ENCODE measurements at regions not wholly inside any gene's neighbourhood (a gene's known extent, or its start where the extent isn't known, plus 50 kb on each side); places are given as distances from the start of the nearest gene placed in this dataset.

DNA sequence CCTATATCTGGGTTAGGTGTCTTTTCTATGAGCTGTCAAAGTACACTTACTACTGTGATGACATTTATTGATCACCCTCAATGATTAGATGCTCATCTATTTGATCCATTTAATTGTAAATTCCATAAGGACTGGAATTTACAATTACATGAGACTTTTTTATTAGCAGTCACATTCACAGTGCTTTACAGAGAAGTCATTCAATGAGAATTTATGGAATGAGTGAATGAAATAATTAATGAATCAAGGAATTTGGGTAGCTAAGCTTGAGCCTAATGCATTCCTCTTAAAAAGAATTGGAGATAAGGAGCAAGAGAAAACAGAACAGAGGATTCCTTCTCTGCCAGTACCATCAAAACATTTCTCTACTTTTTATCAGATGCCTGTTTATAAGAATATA is 1437.5 kb upstream of the CDH8 start:
- Mint-ChIP-seq H3K4me1 (no peaks in the 10 kb centered on the region), H3K27me3 (no peaks in the 10 kb centered on the region), H3K36me3 (ENCODE audit: low read depth) (no peaks in the 10 kb centered on the region), H3K27ac (no peak overlapping the region), H3K9me3 (ENCODE audit: low read depth) (peaks cover 16% of the 10 kb centered on the region), H3K4me3 (no peak overlapping the region)
- ChIA-PET POLR2A (no interaction called here), CTCF (no interaction called here)
- ATAC-seq (no peak), DNase-seq (no peak)
- intact Hi-C loops (cut with DNase I, micrococcal nuclease): no loop called here

DNA sequence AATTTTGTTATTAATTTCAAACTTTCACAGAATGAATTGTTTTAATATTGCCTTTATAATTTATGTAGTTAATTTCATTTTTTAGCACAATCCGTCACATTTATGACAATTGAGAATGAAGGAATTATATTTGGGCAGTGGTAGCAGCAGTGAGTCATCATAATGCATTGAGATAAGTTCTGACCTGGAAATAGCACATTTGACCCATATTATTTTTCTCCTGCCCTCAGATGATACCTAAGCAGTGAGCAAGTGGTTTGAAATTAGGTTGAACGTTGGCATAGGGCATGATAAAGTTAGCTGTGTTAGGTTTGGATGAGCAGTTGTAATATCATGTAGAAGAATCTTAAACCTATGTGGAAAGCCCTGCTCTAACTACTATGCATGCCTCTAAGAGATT is 1431.3 kb upstream of the CDH8 start:
- no peaks in the 10 kb centered on the region for H3K4me1 Mint-ChIP-seq
- H3K36me3 Mint-ChIP-seq (ENCODE audit: low read depth): no peaks in the 10 kb centered on the region
- POLR2A ChIA-PET: no interaction called here
- H3K4me3 Mint-ChIP-seq: no peak overlapping the region
- intact Hi-C loops (cut with DNase I, micrococcal nuclease): no loop called here
- CTCF ChIA-PET: no interaction called here
- H3K27ac Mint-ChIP-seq: no peak overlapping the region
- H3K9me3 Mint-ChIP-seq (ENCODE audit: low read depth): peaks cover 26% of the 10 kb centered on the region
- H3K27me3 Mint-ChIP-seq: no peaks in the 10 kb centered on the region
- DNase-seq: no peak
- ATAC-seq: no peak

DNA sequence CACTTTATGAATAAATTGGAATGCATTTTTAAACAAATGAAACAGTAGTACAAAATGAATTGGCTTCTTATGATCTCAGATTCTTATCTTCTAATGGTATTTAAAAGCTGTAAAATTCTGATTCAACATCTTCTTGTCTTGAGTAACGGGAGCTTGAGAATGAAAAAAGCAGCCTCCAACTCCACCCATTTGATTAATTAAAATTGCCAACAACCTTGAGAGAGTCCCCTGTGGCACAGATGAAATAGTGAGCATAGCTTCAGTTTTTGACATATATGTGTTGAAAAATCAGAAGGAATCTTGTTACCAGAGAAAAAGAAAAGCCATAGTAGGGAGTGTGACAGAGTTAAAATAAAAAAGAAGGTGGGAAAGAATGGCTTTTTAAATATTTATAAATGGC is 1426.1 kb upstream of the CDH8 start:
- Mint-ChIP-seq H3K36me3 (ENCODE audit: low read depth) (no peaks in the 10 kb centered on the region), H3K4me1 (no peaks in the 10 kb centered on the region), H3K27me3 (no peaks in the 10 kb centered on the region), H3K9me3 (ENCODE audit: low read depth) (peaks cover 25% of the 10 kb centered on the region), H3K4me3 (no peak overlapping the region), H3K27ac (no peak overlapping the region)
- intact Hi-C loops (cut with DNase I, micrococcal nuclease): no loop called here
- no peak for DNase-seq
- no peak for ATAC-seq
- CTCF ChIA-PET: interaction anchor here (0.7 kb wide), 1 partner anchor 65 kb away, joined by 3 read pairs; no protein-coding TSS in a partner anchor
- POLR2A ChIA-PET: no interaction called here

DNA sequence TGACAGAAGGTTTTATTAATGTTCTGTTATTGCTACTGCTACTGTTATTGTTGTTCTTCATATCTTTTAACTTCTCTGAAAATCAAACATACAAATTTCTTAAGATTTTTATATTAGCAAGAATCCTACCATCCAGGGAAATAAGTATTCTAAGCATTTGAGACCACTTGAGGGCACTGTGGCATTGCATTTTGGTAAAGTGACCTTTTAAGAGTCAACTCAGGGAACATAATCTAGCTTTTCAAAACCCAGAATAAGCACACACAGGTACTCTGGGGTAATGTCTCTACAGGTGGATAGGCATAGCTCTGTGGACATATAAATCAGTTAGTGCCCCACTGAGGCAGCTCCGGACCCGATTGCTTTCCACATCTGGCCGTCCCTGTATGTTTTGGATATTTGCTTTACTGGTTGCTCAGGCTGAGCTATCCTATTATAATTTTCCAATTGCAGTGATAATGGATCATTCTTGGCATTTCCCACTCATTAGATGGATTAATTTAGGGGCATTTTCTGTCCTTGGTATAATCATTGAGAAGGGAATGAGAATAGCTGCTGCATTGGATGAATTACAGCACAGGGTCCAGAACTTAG is 1425.1 kb upstream of the CDH8 start:
- peaks cover 24% of the 10 kb centered on the region for H3K9me3 Mint-ChIP-seq (ENCODE audit: low read depth)
- DNase-seq: no peak
- ChIA-PET POLR2A (interaction anchor here (0.6 kb wide), 1 partner anchor 180 kb away, joined by 9 read pairs; no protein-coding TSS in a partner anchor), CTCF (interaction anchor here (0.5 kb wide), 1 partner anchor 668 kb away, joined by 3 read pairs; no protein-coding TSS in a partner anchor)
- ATAC-seq: no peak
- no peak overlapping the region for H3K27ac Mint-ChIP-seq
- no peak overlapping the region for H3K4me3 Mint-ChIP-seq
- H3K27me3 Mint-ChIP-seq: no peaks in the 10 kb centered on the region
- intact Hi-C loops (cut with DNase I, micrococcal nuclease): no loop called here
- no peaks in the 10 kb centered on the region for H3K4me1 Mint-ChIP-seq
- no peaks in the 10 kb centered on the region for H3K36me3 Mint-ChIP-seq (ENCODE audit: low read depth)

GRCh38 chr16:63458846-63459245 is 1422.6 kb upstream of the CDH8 start:
- no peak for ATAC-seq
- intact Hi-C loops (cut with DNase I, micrococcal nuclease): no loop called here

GRCh38 chr16:63457869-63458268 is 1421.6 kb upstream of the CDH8 start:
- intact Hi-C loops (cut with DNase I, micrococcal nuclease): no loop called here
- no peak overlapping the region for H3K4me3 Mint-ChIP-seq
- POLR2A ChIA-PET: no interaction called here

More at GRCh38 chr16:63458846-63459245, 1422.6 kb upstream of the CDH8 start:
- DNase-seq: no peak
- no peaks in the 10 kb centered on the region for H3K4me1 Mint-ChIP-seq
- ChIA-PET POLR2A (no interaction called here), CTCF (no interaction called here)
- no peak overlapping the region for H3K27ac Mint-ChIP-seq
- H3K4me3 Mint-ChIP-seq: no peak overlapping the region
- no peaks in the 10 kb centered on the region for H3K27me3 Mint-ChIP-seq
- no peaks in the 10 kb centered on the region for H3K36me3 Mint-ChIP-seq (ENCODE audit: low read depth)
- peaks cover 12% of the 10 kb centered on the region for H3K9me3 Mint-ChIP-seq (ENCODE audit: low read depth)

DNA sequence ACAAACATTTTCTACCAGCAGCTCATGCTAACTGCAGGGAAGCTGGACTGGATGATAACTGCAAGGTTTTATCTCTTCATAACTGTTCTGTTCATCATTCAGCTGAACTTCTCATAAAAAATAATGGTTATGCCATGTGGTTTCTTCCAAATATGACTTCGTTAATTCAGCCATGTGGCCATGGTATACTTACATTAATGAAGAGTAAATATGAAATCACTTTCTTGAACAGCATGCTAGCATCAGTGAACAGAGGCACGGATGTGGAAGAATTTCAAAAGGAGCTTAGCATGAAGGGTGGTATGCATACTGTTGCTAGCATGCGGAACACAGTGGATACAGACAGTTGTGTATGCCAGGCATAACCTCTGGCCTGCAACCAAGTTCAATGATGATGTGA is 1417.0 kb upstream of the CDH8 start:
- no peaks in the 10 kb centered on the region for H3K4me1 Mint-ChIP-seq
- no peak overlapping the region for H3K4me3 Mint-ChIP-seq

More at GRCh38 chr16:63457869-63458268, 1421.6 kb upstream of the CDH8 start:
- Mint-ChIP-seq H3K27ac (no peak overlapping the region), H3K4me1 (no peaks in the 10 kb centered on the region), H3K9me3 (ENCODE audit: low read depth) (peaks cover 17% of the 10 kb centered on the region), H3K36me3 (ENCODE audit: low read depth) (no peaks in the 10 kb centered on the region), H3K27me3 (no peaks in the 10 kb centered on the region)
- DNase-seq (no peak), ATAC-seq (no peak)
- CTCF ChIA-PET: no interaction called here

GRCh38 chr16:63447121-63447520 is 1410.9 kb upstream of the CDH8 start:
- H3K9me3 Mint-ChIP-seq (ENCODE audit: low read depth): peaks cover 9% of the 10 kb centered on the region
- POLR2A ChIA-PET: no interaction called here
- intact Hi-C loops (cut with DNase I, micrococcal nuclease): no loop called here
- DNase-seq (no peak), ATAC-seq (no peak)
- H3K4me3 Mint-ChIP-seq: no peak overlapping the region
- no peaks in the 10 kb centered on the region for H3K36me3 Mint-ChIP-seq (ENCODE audit: low read depth)
- H3K27ac Mint-ChIP-seq: no peak overlapping the region
- no peaks in the 10 kb centered on the region for H3K27me3 Mint-ChIP-seq
- no peaks in the 10 kb centered on the region for H3K4me1 Mint-ChIP-seq
- CTCF ChIA-PET: no interaction called here

More for the DNA sequence above, 1417.0 kb upstream of the CDH8 start:
- Mint-ChIP-seq H3K36me3 (ENCODE audit: low read depth) (no peaks in the 10 kb centered on the region), H3K27ac (no peak overlapping the region), H3K9me3 (ENCODE audit: low read depth) (peaks cover 16% of the 10 kb centered on the region), H3K27me3 (no peaks in the 10 kb centered on the region)
- no peak for DNase-seq
- intact Hi-C loops (cut with DNase I, micrococcal nuclease): no loop called here
- ChIA-PET CTCF (no interaction called here), POLR2A (no interaction called here)
- ATAC-seq: no peak

DNA sequence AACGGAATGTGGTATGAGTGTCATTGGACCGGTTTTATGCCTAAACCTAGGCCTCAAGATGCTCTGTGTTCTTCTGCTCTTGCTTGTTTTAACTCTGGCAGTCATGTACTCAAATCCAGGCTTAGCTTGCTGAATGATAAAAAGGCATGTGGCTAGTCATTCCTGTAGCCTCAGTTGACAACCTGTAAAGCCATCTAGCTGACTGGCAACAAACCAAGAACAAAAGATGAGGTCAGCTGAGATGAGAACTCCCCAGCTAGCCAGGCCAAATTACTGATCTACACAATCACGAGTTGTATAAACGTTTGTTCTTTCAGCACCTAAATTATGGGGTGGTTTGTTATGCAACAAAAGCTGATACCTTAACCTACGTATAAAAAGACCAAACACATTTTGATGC is 1406.0 kb upstream of the CDH8 start:
- CTCF ChIA-PET: no interaction called here
- no peaks in the 10 kb centered on the region for H3K36me3 Mint-ChIP-seq (ENCODE audit: low read depth)
- H3K4me3 Mint-ChIP-seq: no peak overlapping the region
- POLR2A ChIA-PET: no interaction called here
- intact Hi-C loops (cut with DNase I, micrococcal nuclease): no loop called here
- no peak overlapping the region for H3K27ac Mint-ChIP-seq
- H3K4me1 Mint-ChIP-seq: no peaks in the 10 kb centered on the region
- H3K9me3 Mint-ChIP-seq (ENCODE audit: low read depth): peaks cover 16% of the 10 kb centered on the region
- no peak for DNase-seq
- H3K27me3 Mint-ChIP-seq: no peaks in the 10 kb centered on the region
- no peak for ATAC-seq

DNA sequence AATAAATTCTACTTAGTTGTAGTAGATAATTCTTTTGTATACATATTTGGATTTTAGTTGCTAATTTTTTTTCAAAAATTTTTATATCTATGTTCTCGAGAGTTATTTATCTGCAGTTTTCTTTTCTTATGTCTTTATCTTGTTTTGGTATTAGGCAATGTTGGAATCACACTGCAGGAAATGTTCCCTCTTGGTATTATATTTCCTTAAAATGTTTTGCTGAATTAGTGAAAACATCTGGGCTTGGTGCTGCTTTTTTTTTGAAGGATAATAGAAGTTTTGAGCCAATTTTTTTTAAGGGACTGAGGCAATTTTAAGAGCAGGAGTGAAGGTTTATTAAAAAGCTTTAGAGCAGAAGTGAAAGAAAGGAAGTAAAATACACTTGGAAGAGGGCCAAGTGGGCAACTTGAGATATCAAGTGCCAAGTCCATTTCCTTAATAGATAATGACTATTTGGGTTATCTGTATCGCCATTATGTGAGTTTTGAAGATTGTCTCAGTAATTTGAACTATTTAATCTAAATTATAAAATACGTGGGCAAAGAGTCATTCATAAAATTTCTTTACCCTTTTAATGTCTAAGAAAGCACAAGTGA is 1390.1 kb upstream of the CDH8 start:
- Mint-ChIP-seq H3K27me3 (no peaks in the 10 kb centered on the region), H3K27ac (no peak overlapping the region), H3K4me1 (no peaks in the 10 kb centered on the region), H3K9me3 (ENCODE audit: low read depth) (peaks cover 16% of the 10 kb centered on the region), H3K36me3 (ENCODE audit: low read depth) (no peaks in the 10 kb centered on the region), H3K4me3 (no peak overlapping the region)
- DNase-seq (no peak), ATAC-seq (no peak)
- intact Hi-C loops (cut with DNase I, micrococcal nuclease): no loop called here
- ChIA-PET CTCF (no interaction called here), POLR2A (no interaction called here)

DNA sequence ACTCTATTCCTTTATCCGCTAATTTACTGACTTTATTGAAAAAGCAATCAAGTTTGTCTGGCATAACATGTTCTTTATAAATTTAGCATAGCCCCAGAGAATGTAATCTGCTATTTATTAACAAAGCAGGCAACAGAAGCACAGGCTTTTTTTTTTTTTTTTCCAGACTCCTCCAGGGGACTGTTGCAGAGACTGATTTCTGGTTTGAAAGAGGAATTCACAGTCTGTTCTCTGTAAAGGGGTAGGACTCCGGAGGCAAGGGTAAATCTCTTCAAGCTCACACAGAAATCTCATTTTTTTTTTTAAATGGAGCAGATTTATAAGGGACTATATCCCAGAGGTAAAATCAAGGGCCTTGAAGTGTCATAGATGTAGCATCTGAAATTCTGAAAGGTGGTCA is 1386.5 kb upstream of the CDH8 start:
- Mint-ChIP-seq H3K4me1 (no peaks in the 10 kb centered on the region), H3K4me3 (no peak overlapping the region), H3K27ac (no peak overlapping the region), H3K27me3 (no peaks in the 10 kb centered on the region), H3K36me3 (ENCODE audit: low read depth) (no peaks in the 10 kb centered on the region), H3K9me3 (ENCODE audit: low read depth) (peaks cover 19% of the 10 kb centered on the region)
- ChIA-PET POLR2A (no interaction called here), CTCF (no interaction called here)
- ATAC-seq (no peak), DNase-seq (no peak)
- intact Hi-C loops (cut with DNase I, micrococcal nuclease): no loop called here

DNA sequence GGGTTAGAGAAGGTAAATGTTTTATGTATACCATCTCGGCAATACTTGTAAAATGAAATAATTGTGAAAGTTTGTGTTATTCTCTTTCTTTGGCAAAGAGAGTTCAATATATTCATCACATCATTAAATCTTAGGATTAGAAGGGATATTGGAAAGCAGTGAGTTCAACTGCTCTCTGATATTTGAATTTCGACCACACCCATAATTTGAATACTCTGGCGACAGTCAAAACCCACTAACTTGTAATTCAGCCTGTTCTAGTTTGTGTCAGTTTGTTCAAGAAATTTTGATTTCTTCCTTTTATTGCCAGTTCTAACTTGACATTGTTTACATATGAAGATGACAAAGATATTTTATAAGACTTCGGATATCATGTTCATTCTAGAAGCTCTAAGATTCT is 1380.5 kb upstream of the CDH8 start:
- peaks cover 19% of the 10 kb centered on the region for H3K9me3 Mint-ChIP-seq (ENCODE audit: low read depth)
- DNase-seq (no peak), ATAC-seq (no peak)
- CTCF ChIA-PET: no interaction called here
- intact Hi-C loops (cut with DNase I, micrococcal nuclease): no loop called here
- no peaks in the 10 kb centered on the region for H3K36me3 Mint-ChIP-seq (ENCODE audit: low read depth)
- H3K4me1 Mint-ChIP-seq: no peaks in the 10 kb centered on the region
- no peaks in the 10 kb centered on the region for H3K27me3 Mint-ChIP-seq
- H3K4me3 Mint-ChIP-seq: no peak overlapping the region
- POLR2A ChIA-PET: no interaction called here
- H3K27ac Mint-ChIP-seq: no peak overlapping the region
